Sciatic nerve (tissue), 2 donors: ENCODE measurements at regions not wholly inside any gene's neighbourhood (a gene's known extent, or its start where the extent isn't known, plus 50 kb on each side); places are given as distances from the start of the nearest gene placed in this dataset.

Experiments
- ATAC-seq: fragments of 200-7000 bp; cut with Tn5 transposase; one replicate; pipeline ENCODE4 v1.9.1; 2020; ENCODE audit warnings: mild to moderate bottlenecking, moderate library complexity
- DNase-seq: peaks from one replicate; pipeline ENCODE4 v3.0.0-alpha.2; 2020; ENCODE audit warnings: low spot score
- intact Hi-C: fragments of 100-400 bp; cut with DNase I; formaldehyde crosslinking; loops from one replicate; pipeline ENCODE4 v1.14.2; 2022
- donor health status: DM: no; HTN: no; CAD: no.
- donor health status: DM: no; HTN: no; CAD: no.

DNA sequence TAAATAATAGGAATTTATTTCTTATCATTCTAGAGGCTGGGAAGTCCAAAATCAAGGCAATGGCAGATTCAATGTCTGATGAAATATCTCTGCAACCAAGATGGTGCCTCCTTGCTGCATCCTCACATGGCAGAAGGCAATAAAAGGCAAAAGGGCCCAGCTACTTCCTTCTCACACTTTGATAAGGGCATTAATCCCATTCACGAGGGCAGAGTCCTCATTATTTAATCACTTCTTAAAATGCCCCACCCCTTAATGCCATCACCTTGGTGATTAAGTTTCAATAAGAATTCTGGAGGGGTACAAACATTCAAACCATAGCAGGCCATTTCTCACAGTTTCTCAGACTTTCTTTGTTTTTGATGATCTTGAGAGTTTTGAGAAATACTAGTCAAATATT lies 145.8 kb upstream of the TSHZ2 start:
- DNase-seq (no peak), ATAC-seq (no peak)
- intact Hi-C loops = no loop called here

- no peak for ATAC-seq
- intact Hi-C loops = no loop called here
Observed at GRCh38 chr20:52824494-52825216, 147.5 kb upstream of the TSHZ2 start.

DNA sequence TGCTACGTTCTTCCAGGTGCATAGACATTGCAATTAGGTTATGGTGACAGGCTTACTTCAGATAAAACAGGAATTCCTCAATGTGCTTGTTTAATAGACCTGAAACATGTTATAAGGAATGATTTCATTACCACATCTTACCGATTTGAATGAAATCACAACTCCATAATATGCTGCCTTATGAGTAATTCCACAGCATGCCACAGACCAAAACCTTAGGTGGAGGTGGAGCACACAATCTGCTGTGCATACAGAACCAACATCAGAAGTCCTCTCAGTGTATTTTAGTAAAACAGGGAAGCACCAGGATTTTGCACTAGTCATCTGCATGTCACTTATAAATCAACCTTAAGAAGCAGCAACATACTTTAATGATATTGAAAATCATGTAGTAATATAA lies 148.9 kb upstream of the TSHZ2 start:
- intact Hi-C loops = no loop called here
- ATAC-seq (no peak), DNase-seq (no peak)

More at GRCh38 chr20:52824494-52825216, 147.5 kb upstream of the TSHZ2 start:
- no peak for DNase-seq

DNA sequence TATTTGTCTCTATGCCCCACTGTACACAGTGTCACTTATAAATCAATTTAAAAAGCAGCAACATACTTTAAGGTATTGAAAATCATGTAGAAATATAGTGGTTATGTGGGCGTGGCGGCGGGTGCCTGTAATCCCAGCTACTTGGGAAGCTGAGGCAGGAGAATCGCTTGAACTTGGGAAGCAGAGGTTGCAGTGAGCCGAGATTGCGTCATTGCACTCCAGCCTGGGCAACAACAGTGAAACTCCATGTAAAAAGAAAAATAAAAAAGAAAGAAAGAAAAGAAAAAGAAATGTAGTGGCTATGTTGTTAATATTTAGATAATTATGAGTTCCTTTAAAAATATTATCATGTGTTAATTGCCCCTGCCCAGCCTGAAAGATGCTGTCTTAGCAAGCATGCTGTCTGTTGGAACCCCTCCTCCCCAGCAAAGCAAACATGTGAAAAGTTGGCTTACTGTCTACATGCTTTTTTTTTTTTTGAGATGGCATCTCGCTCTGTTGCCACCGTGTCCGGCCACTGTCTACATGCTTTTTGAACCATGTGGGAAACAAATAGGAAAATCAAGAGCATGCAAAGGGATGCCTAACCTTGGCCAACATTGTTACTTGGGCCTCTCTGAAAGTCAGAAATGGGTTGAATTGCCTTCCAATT lies 151.4 kb upstream of the TSHZ2 start:
- no peak for ATAC-seq

DNA sequence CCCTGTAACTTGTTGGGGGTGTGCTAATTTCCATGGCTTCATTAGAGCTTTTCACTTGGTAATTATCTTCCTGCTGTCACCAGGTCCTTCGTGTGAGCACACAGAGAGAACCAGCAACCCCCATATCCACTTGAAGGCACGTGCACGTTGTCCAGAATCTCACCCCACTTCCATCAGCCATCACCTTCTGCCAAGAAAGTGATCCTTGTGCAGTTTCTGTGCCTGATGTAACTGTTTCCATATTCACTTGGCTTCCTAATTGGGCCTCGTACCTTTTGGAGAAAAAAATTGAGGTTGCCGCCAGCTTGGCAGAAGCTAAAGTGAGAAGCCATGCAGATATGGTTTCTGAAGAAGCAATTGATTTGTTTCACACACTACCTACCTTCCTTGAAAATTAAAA lies 153.7 kb upstream of the TSHZ2 start:
- intact Hi-C loops = no loop called here
- no peak for ATAC-seq

More for the DNA sequence above, 151.4 kb upstream of the TSHZ2 start:
- intact Hi-C loops = no loop called here
- DNase-seq = no peak

GRCh38 chr20:52817981-52818380 lies 154.2 kb upstream of the TSHZ2 start:
- intact Hi-C loops = no loop called here
- ATAC-seq = no peak

More for the DNA sequence above, 153.7 kb upstream of the TSHZ2 start:
- DNase-seq = no peak

GRCh38 chr20:52817511-52817910 lies 154.6 kb upstream of the TSHZ2 start:
- DNase-seq (no peak), ATAC-seq (no peak)
- intact Hi-C loops = no loop called here

More at GRCh38 chr20:52817981-52818380, 154.2 kb upstream of the TSHZ2 start:
- no peak for DNase-seq

DNA sequence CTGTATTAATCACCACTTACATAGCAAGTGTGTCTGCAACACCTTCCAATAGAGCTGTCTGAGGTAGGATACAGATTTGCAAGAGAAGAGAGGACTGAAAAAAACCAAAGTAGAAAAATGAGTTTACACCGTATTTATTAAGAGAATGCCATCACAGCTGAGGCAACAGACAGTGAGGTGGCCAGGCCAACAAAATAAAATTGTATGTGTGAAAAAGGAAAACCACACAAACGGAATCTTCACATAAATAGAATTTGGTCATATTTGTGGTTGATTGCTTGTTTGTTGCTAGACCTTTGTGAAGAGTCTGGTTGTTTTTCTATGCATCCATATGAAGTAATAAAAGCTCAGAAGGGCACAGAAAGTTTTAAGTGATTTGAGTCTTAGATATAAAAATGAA lies 157.8 kb upstream of the TSHZ2 start:
- no peak for ATAC-seq
- DNase-seq = no peak
- intact Hi-C loops = no loop called here

DNA sequence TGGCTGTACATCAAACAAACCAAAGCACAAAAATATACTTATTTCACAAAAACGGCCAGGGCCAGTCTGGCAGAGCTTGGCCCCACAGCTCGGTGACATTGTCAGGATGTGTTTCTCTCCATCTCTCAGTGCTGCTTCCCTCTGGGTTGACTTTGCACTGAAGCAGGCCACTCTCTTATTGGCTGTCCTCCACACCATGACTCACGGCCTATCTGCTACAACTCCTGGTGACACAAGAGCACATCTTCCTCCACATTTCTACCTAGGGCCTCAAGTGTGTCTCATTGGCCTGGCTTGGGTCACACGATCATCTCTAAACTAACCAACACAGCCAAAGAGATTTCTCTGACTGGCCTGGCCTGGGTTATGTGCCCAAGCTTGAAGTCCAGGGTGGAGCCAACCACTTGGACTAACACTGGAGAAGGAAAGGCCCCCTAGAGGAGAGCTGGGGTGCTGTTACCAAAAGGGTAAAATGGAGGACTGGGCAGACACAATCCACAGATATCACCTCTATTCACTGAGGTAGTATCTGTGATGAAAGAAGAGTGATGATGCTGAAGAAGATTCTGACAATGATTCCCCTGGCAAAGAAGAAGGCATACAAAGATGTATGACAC lies 159.8 kb upstream of the TSHZ2 start:
- intact Hi-C loops = no loop called here
- ATAC-seq (no peak), DNase-seq (no peak)

DNA sequence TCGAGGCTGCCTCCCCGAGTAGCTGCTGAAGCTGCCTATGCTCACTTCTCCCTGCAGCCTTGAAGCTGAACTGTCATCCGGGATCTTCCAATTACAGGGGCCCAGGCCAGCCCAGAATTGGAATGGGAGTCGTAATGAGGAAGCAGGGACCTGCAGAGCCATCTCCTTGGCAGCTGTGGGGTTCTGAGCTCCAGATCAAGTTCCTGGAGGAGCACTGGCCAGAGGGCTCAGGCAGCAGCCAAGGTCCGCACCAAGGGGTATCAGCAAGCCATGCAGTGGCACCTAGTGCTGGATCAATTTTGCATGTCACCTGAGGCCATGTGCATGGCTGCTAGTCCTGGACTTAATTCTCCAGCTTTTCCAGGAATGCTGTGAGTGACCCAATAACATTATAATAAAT lies 163.2 kb upstream of the TSHZ2 start:
- intact Hi-C loops = no loop called here
- DNase-seq (no peak), ATAC-seq (no peak)

GRCh38 chr20:52806918-52807317 lies 165.2 kb upstream of the TSHZ2 start:
- DNase-seq (no peak), ATAC-seq (no peak)
- intact Hi-C loops = no loop called here

- ATAC-seq = no peak
- no peak for DNase-seq
- intact Hi-C loops = no loop called here
Observed at GRCh38 chr20:52805843-52806242, 166.3 kb upstream of the TSHZ2 start.

DNA sequence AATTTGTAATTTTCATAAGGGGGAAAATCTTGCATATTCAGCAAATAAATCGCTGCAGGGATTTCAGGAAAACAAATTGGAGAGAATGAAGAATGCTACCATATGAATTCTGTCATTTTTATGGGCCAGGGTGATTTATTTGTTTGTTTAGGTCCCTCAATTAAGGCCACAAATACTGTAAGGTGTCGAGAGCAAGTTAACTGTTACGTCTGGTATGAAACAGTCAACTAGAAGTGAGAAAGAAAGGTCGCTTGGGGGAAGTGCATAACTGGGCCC lies 166.9 kb upstream of the TSHZ2 start:
- intact Hi-C loops = no loop called here
- no peak for DNase-seq
- no peak for ATAC-seq

DNA sequence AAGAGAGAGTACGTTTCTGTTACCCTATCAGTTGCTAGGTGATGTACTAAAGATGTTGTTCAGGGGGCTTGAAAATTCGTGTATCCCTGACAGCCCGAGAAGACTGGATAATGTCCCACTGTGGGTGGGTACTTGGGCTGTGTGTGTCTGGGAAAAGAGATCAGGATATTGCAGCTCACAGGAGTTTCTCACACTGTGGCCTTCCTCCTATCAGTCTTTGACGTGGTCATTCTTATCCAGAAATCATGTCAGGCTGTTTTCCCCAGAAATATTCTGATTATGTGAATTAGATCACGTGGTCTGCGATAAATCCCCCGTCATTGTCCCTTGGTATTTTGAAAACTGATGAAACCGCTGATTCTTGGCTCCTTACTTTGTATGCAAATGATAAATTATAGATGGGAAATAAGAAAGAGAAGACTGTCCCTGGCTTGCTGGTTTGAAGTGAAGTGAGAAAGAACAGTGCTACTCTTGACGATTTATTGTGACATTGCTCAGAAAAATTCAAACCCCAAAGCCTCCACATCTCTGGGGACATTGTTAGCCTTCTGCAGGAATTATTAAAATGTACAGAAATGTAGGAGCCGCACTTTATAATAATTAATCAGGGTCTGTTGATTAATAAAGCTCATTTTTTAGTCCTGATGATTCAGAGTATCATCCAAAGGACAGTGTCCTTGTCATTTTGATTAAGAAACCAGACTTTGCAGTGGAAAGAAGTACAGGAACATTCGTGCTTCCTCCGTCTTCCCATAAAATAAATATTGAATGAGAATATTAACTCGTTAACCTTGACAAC lies 167.5 kb upstream of the TSHZ2 start:
- no peak for ATAC-seq
- no peak for DNase-seq
- intact Hi-C loops = no loop called here

DNA sequence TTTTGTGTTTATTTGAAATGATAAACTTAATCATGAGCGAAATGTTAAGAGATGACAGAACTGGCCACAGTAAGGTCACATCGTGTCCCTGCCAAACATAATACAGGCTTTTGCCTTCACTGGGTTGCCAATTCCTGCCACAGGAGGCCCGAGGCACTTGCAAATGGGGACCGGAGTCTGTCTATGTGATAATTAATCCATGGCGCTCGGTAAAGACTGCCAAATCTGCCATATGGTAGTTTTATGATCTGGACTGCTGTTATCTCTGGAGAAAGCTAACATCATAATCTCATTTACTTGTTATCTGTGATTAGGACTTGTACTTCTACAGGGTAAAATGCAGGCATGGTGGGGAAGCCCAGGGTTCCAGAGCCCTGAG lies 170.5 kb upstream of the TSHZ2 start:
- intact Hi-C loops = no loop called here
- no peak for DNase-seq
- no peak for ATAC-seq

DNA sequence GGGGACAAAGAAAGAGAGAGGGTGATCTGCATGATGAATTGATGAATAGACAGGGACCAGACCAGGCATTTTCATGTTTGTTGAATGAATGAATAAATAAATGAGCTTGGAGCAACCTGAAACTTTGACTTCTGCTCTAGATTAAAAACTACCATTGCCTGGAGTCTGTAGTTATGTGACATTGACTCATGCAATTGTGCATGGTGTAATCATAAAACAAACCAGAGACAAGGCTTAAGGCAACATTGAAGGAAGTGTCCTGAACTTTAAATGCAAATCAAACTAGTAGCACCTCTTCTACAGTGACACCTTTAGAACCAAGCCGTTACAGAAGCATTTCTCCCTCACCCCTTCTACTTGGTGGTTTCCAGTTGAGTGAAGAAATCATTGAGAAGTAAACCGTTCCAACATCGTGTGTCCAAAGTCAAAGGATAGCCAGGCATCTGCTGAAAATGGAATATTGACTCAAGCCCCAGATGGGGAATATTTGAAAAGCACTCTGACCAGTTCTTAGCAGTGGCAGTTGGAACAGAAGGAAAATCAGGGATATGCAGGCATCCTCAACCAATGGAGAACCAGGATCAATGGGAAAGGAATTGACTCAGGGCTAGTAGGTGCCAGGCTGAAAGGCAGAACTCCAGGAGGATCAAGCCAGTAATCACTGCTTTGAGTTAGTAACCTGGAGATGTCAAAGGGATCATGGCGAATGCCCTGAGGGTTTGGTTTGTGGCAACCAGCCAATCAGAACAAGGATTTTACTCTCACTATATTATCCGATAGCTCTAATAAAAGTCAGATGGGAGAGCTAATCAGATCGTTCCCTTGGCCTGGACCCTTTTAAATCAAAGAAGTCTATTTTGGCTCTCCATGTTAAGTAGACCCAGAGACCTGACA lies 171.2 kb upstream of the TSHZ2 start:
- intact Hi-C loops = no loop called here
- no peak for ATAC-seq
- DNase-seq = no peak

DNA sequence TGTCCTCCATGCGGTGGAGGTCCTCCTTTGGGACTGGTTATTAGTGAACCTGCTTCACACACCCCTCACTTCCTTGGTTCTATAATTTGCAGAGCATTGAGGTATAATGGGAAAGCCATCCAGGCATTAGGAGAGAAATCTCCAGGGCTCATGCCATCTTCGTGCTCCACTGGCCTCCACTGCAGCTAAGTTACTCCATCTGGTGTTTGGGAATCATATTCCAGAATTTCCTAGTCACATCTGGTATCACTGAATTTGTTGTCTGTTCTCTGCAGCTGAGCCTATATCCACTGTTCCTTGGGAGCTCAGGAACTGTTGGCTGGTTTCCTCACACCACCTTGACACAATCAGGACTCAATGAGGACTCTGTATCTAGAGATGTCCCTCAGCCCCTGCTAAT lies 173.0 kb upstream of the TSHZ2 start:
- intact Hi-C loops = no loop called here
- DNase-seq = no peak
- ATAC-seq = no peak

DNA sequence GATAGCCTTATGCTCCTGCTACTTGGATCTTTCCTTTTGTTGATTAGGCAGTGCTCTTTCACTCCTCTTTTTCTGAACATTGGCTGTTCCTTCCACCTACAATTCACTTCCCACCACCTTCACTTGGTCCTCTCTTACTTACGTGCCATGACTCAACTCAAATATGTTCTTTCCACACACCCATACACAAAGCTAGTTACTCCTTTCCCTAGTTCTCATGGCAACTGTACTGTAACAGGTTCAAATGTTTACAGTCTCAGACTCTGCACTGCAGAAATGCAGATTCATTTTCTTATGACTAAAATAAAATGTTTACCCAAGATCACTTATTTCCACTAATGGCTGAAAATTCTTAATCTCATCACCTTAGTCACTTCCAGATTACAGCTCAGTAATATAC lies 174.0 kb upstream of the TSHZ2 start:
- DNase-seq (no peak), ATAC-seq (no peak)
- intact Hi-C loops = no loop called here

DNA sequence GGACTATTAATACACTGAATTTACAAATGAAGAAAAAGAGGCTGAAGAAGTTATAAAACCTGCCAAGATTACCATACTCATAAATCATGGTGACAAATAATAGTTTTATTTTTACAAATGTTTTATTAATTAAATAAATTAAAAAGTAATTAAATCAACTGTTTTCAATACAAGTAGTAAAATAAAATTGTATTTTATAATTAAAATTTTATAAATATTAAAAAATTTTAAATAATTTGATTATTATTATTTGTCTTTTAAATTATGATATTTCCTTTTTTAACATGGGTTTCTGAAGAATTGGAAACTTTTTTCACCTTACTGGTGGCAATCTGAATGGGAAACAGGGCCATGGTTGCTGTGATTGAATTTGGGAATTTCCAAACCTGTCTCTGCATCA lies 177.3 kb upstream of the TSHZ2 start:
- intact Hi-C loops = no loop called here
- ATAC-seq = no peak
- no peak for DNase-seq
